ENCODE measurements at regions not wholly inside any gene's neighbourhood (a gene's known extent, or its start where the extent isn't known, plus 50 kb on each side); places are given as distances from the start of the nearest gene placed in this dataset.
A peak's percentile ranks its signal among the peaks of the same experiment; 100 is the strongest.

GRCh38 chr20:24780674-24781417, 168.2 kb upstream of the CST7 start:
- DNase-seq: no peak

GRCh38 chr20:24781418-24781980, 167.6 kb upstream of the CST7 start:
- DNase-seq: peak; percentile 37

DNA sequence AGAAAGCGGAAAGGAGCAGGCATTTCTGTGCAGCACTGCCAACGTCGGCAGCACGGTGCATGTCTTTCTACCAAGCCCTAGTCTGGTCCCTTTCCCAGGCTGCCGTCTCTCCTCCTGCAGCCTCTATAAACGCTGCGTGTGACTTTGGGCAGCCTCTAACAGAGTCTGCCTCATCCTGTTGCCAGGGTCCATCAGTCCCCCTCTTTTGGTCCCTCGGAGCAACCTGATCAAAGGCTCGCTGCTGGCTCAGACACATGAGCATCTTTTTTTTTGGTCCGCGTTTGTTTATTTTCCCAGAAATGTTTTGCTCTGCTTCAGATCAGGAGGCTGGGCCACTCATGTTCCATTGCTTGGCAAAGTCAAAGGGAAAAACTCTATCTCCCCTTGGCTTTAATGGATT, 166.8 kb upstream of the CST7 start:
- no peak for DNase-seq

DNA sequence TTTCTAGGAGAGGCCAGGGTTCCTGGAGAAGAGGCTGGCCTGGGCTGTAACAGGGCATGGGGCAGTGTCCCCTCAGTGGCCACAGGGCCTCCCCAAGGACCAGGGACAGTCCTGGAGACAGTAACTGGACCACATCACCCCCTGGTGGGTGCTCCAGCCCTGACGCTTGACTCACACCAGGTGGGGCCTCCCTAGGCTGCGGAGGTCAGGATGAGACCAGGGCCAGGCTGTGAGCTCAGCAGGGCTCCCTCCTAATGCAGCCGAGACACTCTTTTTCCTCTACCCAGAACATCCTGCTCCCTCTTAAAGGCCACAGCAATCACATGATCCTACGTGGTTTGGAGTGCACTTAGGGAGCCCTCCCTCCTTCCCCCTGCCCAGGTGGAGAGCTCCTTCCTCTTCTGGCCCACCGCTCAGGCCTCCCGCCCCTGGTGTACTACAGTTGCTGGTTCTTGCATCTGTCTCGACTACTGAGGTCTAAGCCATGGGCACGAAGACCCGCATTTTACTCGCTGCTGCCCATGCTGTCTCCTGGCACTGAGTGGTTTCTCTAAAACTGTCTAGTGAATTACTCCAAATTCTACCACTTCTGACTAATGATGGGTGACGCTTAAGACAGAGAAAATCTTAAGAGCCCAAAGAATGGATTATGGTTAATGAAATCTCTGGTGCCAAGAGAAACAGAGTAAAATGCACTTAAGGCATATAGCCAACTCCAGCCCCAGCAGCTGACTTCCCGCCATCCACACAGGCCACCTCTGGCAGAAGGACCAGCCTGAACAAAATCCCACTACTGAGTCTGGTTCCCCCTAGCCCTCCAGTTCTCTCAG, 166.1 kb upstream of the CST7 start:
- peak; percentile 7 for DNase-seq

- peak; percentile 13 for DNase-seq
These were observed 165.2 kb upstream of the CST7 start for GRCh38 chr20:24783631-24784492.

DNA sequence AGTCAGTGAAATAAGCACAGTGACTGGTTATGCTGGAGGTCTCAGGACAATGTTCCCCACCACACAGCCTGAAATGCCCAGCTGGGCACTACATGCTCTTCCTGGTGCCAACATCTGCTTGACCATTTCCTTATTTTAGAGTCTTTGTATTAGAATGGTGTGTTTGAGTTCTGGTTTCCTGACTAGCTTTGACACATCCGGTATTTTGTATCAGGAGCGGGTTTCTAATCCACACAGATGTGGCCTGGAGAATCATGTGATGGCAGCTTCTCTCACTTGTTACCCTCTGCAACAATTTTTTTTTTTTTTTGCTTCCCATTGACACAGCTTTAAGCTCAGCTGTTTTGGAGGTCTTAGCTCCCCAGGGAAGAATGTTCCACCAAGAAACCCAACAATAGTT, 164.5 kb upstream of the CST7 start:
- DNase-seq: no peak

DNA sequence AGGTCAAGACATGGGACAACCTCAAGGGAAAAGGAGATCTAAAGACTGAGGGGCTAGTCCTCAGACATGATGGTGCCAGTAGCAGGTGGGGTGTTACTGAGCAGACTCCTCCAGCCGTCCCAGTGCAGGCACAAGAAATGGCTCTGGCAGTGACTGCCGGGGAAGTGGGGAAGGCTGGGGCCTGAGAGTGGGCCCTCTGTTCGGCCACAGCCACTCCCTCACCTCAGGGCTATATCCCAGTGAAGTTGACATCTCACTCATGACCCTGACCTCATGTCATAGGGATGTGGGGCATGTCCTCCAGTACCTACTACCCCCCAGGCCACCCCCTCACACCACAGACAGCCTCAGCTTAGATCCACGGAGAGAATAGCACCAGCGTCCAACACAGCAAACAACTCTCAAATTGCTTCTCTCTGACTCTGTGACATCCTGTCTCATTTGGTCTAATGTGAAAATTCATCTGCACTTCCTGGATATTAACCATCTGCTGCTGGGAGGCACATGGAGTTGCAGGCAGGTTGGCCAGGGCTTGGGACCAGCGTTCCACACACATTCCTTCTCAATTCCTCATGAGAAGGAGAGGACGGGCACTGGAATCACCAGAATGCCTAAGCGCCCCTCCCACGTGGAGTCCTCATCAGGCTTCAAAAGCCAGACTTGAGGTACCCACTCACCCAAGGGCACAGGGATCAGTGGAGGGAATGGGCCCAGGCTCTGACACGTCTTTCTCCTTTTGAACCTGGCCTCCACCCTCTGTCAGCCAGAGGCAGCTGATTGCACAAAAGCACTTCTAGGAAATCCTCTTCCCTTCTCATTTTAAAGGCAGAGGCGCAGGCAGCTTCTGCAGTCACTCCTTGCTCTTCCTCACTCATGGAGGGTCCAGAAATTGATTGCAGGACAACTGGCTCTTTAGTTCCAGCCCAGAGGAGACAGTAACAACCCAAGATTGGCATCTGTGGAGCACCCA, 163.6 kb upstream of the CST7 start:
- no peak for DNase-seq

DNA sequence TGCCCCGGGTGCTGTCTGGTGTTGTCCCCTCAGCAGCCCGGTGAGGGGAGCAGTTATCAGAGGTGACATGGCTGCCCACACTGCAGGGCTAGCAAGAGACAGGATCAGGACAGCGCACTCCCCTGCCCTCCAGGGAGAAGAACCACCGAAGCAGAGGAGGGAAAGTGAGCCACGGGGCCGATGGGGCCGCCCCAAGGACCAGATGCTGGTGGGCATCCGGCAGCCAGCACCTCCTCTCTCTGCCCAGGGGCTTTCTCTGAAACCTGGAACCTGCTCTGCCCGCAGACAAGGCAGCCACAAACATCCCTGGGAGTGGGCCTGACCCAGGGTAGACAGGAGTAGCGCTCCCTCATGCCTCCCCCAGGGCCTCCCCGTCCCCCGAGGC, 163.0 kb upstream of the CST7 start:
- no peak for DNase-seq

DNA sequence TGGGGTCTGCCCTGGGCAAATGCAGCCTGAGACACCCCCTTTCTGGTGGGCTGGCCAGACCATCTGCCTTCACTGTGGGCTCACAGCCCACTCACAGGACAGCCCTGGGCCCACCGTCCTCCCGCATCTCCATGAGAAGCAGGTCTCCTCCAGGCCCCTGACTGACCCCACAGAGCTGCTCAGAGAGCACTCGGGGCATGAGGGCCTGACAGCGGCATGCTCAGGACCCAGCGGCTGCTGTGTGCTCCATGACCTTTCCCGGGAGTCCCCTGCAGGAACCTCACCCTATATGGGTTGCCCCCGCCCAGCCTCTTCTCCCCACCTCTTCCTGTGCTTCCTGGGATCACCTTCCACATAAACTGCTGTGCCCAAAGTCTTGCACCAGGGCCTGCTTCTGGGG, 162.4 kb upstream of the CST7 start:
- no peak for DNase-seq

GRCh38 chr20:24787071-24787470, 162.0 kb upstream of the CST7 start:
- no peak for DNase-seq

DNA sequence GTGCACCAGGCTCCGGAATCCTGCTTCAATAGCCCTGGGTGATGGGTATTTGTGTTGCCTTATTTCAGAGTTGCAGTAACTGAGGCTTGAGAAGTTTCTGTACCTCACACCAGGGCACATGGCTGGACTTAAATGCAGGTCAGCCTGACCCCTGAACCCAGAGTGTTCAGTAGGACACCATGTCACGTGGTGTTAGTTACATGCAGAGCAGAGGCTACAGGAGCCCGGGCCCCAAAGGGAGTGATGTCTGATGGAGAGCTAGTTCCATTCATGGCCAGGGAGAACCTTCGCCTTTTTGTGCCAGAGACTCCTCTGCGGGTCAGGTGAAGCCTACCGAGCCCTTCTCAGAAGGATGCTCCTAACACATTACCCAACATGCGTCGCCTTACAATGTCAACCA, 161.4 kb upstream of the CST7 start:
- DNase-seq: no peak

DNA sequence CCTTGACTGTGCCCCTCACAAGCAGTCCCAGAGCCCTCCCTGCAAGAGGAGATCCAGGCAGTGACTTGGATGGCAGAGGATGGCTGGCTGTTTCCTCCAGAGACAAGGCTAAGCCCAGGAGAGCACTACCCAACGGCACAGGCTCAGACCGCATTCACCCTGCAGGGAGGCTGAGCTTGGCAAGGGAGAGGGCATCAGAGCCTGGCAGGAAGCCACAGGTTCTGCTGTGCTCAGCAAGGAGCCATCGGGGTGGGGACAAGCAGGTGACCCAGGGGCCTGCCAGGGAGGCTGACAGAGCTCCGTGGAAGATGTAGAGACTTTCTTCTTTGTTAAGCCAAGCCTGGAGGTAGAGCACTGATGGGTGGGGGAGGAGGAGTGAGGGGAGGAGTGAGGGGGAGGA, 159.2 kb upstream of the CST7 start:
- DNase-seq: no peak

- DNase-seq: no peak
These were observed 158.3 kb upstream of the CST7 start for GRCh38 chr20:24790746-24791283.

DNA sequence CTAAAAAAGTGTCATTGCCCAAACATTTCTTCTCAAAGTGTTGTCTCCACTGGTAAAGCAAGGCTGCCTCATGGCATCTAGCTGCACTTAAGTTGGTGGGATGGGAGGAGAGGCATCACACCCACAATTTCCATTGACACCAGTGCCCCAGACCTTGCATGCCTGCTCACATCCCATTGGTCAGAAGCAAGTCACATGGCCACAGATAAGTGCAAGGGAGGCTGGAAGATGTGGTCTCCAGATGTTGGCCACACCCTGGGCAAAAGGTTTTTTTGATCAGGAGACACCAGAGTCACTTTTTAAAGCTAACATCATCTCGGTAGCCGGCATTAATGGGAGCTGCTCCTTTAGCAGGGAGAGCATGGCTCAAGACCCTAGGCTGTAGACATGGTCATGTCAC, 157.1 kb upstream of the CST7 start:
- no peak for DNase-seq

DNA sequence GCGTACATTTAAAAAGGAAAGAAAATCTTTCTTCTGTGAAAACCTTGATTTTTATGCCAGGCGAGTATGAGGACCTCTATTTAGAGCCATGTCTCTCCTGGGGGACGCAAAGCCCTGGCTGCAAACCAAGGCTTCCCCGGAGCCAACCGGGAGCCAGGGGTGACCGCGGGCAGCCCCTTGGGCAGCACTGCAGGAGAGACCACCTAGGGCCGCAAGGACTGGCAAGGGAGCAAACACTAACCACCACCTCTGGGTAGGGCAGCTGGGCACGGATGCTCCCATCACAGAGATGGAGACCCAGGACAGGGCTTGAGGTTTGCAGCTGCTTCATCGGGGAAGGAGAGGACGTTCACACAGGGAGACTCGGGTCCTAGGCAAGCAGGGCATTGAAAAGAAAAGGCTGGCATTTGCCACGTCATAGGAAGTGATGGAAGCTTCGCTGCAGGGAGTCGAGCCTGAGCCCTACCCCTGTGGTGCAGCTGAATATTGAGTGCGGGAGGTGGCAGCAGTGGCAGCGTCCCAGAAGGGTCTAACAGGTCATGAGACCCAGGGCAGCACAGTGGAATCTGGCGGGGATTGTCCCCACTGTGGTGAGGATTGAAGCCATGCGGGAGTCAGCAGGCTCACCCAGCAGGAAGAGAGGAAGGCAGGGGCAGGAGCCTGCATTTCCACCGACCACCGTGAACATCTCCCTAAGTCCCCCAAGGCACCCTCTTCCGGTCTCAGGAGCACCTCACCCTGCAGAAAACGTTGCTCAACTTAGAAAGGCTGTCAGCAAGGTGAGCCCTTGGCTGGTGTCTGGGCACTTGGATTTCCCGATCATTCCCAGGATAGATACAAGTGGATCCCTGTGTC, 156.2 kb upstream of the CST7 start:
- no peak for DNase-seq

DNA sequence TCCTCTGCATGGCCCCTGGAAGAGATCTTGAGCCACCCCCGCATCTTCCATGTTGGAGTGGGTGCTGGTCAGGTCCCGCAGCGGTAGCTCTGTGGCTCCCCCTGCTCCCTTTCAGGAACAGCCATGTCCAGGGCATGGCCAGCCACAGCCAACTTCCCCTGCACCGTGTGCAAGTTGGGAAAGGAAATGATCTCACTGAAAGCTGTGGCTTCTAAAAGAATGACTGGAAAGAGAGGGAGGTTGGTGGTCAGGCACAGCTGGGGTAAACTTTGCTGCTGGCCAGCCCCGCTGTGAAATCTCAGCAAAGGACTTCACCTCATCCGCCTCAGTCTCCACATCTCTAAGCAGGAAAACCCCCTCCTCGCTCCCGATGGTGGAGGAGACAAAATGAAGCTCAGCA, 153.6 kb upstream of the CST7 start:
- no peak for DNase-seq

DNA sequence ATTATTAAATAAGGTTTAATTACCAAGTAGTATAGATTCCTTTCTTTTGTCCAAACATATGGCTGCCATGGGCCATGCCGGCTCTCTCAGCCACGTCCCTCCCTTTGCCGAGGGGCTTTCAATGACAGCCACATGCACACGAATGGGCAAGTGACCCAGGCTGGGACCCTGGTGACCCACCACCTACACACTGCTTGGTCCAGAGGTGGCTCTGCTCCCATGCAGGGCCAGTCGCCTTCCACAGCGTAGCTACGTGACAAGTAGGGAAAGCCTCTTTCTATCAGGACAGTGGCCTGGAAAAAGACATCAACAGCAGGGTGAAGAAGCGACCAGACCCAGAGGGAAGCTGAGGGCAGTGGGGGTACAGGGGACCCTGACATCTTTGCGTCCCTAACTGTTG, 152.8 kb upstream of the CST7 start:
- no peak for DNase-seq

DNA sequence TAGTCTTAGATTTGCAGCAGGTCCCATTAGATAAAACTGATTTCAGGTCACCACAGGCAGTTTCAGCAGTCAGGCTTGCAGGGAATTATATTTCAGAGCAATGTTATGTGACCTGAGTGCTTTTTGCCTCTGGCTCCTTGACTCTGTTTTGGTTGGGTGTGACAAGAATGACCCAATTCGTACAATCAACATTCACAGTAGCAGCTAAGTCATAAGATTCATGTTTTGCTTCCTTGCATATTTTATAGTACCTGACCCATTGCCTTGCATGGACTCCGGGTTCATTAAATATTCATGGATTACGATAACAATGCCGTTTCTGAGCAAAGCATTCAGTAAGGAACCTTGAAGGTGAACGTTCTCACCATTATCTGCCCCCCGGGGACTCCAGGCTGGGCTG, 152.0 kb upstream of the CST7 start:
- DNase-seq: no peak

GRCh38 chr20:24797745-24798655, 151.1 kb upstream of the CST7 start:
- DNase-seq: no peak

Measured in activated CD4-positive, alpha-beta T cell treated with anti-CD3 and anti-CD28 coated beads for 48 hours (primary cell).